HepG2 (cell line): ENCODE measurements at regions not wholly inside any gene's neighbourhood (a gene's known extent, or its start where the extent isn't known, plus 50 kb on each side); places are given as distances from the start of the nearest gene placed in this dataset.

Experiments
- CREB1 ChIP-seq, 2 experiments: fragments of 450-650 bp in 1 of 2; IDR thresholded peaks; 2 replicates each; pipeline ENCODE4 v1.6.1; 2016 to 2017; ENCODE audit warnings: control low read depth in 1 of 2, mild to moderate bottlenecking in 1 of 2, missing compliant biosample characterization in 1 of 2, missing genetic modification characterization in 1 of 2
- EP300 ChIP-seq, 3 experiments: sonication (generic) in 1 of 3; formaldehyde crosslinking in 1 of 3; IDR thresholded peaks; 2 replicates each; pipeline versions ENCODE4 v1.5.1 to v1.6.1; 2011 to 2020; ENCODE audit warnings: low read depth in 2 of 3, low read length in 2 of 3, borderline replicate concordance in 1 of 3, improper control_type of control experiment in 1 of 3, mild to moderate bottlenecking in 1 of 3, missing genetic modification reagents in 1 of 3, moderate library complexity in 1 of 3
- HIVEP1 ChIP-seq: sonication (generic); formaldehyde crosslinking; IDR thresholded peaks from 2 replicates; pipeline ENCODE4 v1.4.0; 2020; ENCODE audit warnings: mild to moderate bottlenecking, missing genetic modification reagents
- NAIF1 ChIP-seq: sonication (generic); formaldehyde crosslinking; IDR thresholded peaks from 2 replicates; pipeline ENCODE4 v1.5.0; 2020; ENCODE audit warnings: mild to moderate bottlenecking, missing genetic modification reagents, borderline replicate concordance
- PLRG1 ChIP-seq: fragments of 450-650 bp; conservative IDR thresholded peaks from 2 replicates; pipeline ENCODE4 v1.6.1; 2016
- REXO4 ChIP-seq: sonication (generic); formaldehyde crosslinking; IDR thresholded peaks from 2 replicates; pipeline ENCODE4 v1.8.0; 2022; ENCODE audit warnings: missing genetic modification reagents, mild to moderate bottlenecking, borderline replicate concordance
- SKI ChIP-seq: fragments of 450-650 bp; IDR thresholded peaks from one replicate; pipeline ENCODE4 v1.6.1; 2018; ENCODE audit warnings: mild to moderate bottlenecking; ENCODE audit not compliant: partially characterized antibody
- SRF ChIP-seq: IDR thresholded peaks from 2 replicates; pipeline ENCODE4 v1.6.1; 2011; ENCODE audit warnings: mild to moderate bottlenecking, low read depth, low read length, moderate library complexity
- WIZ ChIP-seq: sonication (generic); formaldehyde crosslinking; IDR thresholded peaks from 2 replicates; pipeline ENCODE4 v1.5.1; 2020; ENCODE audit warnings: mild to moderate bottlenecking, missing genetic modification reagents
- ZNF432 ChIP-seq: sonication (generic); formaldehyde crosslinking; IDR thresholded peaks from 2 replicates; pipeline ENCODE4 v1.5.0; 2020; ENCODE audit warnings: missing genetic modification reagents, mild to moderate bottlenecking, borderline replicate concordance
- TF ChIP-seq, protein P1 (sequence below): sonication (generic); formaldehyde crosslinking; IDR thresholded peaks from 2 replicates; pipeline ENCODE4 v1.4.0; 2020; ENCODE audit warnings: missing genetic modification reagents
- TF ChIP-seq, protein P2 (sequence below): IDR thresholded peaks from 2 replicates; pipeline ENCODE4 v1.4.0; 2020; ENCODE audit warnings: mild to moderate bottlenecking, missing genetic modification reagents
- TF ChIP-seq, protein P3 (sequence below): sonication (generic); formaldehyde crosslinking; IDR thresholded peaks from 2 replicates; pipeline ENCODE4 v1.4.0; 2020; ENCODE audit warnings: missing genetic modification reagents, mild to moderate bottlenecking, borderline replicate concordance
- TF ChIP-seq, protein P4 (sequence below): sonication (generic); formaldehyde crosslinking; IDR thresholded peaks from 2 replicates; pipeline ENCODE4 v1.9.0; 2021; ENCODE audit warnings: missing genetic modification reagents, borderline replicate concordance
- TF ChIP-seq, protein P5 (sequence below): IDR thresholded peaks from 2 replicates; pipeline ENCODE4 v1.6.1; 2016; ENCODE audit warnings: low read depth, borderline replicate concordance

DNA sequence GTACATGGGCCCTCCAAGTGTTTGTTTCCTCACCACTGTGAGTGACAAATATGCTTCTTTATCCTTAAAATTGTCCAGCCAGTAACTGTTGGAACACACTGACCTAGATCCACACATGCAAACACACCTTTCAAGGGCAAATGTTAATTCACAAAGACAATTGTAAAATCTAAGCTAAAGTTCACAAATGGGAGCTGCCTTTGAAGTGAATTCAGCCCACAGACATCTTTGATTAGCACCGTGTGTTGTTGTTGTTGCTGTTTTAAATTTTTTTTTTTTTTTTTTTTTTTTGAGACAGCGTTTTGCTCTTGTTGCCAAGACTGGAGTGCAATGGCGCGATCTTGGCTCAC, 52.3 kb upstream of the SLC16A1 start (continued):
- TF ChIP-seq ZNF432 (CRISPR knock-in tag) (no peak), SRF (no peak), HIVEP1 (CRISPR knock-in tag) (no peak), EP300 (IDR thresholded peaks at IDR 0.05; ENCODE audit: low read depth in 2 of 2, low read length in 2 of 2) (0 out of 4 replicates have a peak, but pooled peaks of 1 of the 2 experiments have one; percentile 13), EP300 (CRISPR knock-in tag; IDR thresholded peaks at IDR 0.05; ENCODE audit: borderline replicate concordance) (no peak), WIZ (CRISPR knock-in tag) (no peak), CREB1 (IDR thresholded peaks at IDR 0.05) (no peak), CREB1 (CRISPR knock-in tag; IDR thresholded peaks at IDR 0.05) (no peak), NAIF1 (CRISPR knock-in tag) (no peak), SKI (peak; percentile 21), REXO4 (CRISPR knock-in tag) (no peak), PLRG1 (no peak)
- TF ChIP-seq, protein P1, sequence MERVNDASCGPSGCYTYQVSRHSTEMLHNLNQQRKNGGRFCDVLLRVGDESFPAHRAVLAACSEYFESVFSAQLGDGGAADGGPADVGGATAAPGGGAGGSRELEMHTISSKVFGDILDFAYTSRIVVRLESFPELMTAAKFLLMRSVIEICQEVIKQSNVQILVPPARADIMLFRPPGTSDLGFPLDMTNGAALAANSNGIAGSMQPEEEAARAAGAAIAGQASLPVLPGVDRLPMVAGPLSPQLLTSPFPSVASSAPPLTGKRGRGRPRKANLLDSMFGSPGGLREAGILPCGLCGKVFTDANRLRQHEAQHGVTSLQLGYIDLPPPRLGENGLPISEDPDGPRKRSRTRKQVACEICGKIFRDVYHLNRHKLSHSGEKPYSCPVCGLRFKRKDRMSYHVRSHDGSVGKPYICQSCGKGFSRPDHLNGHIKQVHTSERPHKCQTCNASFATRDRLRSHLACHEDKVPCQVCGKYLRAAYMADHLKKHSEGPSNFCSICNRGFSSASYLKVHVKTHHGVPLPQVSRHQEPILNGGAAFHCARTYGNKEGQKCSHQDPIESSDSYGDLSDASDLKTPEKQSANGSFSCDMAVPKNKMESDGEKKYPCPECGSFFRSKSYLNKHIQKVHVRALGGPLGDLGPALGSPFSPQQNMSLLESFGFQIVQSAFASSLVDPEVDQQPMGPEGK: no peak
- TF ChIP-seq, protein P2, sequence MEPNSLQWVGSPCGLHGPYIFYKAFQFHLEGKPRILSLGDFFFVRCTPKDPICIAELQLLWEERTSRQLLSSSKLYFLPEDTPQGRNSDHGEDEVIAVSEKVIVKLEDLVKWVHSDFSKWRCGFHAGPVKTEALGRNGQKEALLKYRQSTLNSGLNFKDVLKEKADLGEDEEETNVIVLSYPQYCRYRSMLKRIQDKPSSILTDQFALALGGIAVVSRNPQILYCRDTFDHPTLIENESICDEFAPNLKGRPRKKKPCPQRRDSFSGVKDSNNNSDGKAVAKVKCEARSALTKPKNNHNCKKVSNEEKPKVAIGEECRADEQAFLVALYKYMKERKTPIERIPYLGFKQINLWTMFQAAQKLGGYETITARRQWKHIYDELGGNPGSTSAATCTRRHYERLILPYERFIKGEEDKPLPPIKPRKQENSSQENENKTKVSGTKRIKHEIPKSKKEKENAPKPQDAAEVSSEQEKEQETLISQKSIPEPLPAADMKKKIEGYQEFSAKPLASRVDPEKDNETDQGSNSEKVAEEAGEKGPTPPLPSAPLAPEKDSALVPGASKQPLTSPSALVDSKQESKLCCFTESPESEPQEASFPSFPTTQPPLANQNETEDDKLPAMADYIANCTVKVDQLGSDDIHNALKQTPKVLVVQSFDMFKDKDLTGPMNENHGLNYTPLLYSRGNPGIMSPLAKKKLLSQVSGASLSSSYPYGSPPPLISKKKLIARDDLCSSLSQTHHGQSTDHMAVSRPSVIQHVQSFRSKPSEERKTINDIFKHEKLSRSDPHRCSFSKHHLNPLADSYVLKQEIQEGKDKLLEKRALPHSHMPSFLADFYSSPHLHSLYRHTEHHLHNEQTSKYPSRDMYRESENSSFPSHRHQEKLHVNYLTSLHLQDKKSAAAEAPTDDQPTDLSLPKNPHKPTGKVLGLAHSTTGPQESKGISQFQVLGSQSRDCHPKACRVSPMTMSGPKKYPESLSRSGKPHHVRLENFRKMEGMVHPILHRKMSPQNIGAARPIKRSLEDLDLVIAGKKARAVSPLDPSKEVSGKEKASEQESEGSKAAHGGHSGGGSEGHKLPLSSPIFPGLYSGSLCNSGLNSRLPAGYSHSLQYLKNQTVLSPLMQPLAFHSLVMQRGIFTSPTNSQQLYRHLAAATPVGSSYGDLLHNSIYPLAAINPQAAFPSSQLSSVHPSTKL: peak; percentile 30; the same call in 1 of the 2 replicates
- TF ChIP-seq, protein P3, sequence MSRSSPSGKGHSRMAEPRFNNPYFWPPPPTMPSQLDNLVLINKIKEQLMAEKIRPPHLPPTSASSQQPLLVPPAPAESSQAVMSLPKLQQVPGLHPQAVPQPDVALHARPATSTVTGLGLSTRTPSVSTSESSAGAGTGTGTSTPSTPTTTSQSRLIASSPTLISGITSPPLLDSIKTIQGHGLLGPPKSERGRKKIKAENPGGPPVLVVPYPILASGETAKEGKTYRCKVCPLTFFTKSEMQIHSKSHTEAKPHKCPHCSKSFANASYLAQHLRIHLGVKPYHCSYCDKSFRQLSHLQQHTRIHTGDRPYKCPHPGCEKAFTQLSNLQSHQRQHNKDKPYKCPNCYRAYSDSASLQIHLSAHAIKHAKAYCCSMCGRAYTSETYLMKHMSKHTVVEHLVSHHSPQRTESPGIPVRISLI (CRISPR knock-in tag): 0 out of 2 replicates have a peak, but pooled peaks have one; percentile 24
- TF ChIP-seq, protein P4, sequence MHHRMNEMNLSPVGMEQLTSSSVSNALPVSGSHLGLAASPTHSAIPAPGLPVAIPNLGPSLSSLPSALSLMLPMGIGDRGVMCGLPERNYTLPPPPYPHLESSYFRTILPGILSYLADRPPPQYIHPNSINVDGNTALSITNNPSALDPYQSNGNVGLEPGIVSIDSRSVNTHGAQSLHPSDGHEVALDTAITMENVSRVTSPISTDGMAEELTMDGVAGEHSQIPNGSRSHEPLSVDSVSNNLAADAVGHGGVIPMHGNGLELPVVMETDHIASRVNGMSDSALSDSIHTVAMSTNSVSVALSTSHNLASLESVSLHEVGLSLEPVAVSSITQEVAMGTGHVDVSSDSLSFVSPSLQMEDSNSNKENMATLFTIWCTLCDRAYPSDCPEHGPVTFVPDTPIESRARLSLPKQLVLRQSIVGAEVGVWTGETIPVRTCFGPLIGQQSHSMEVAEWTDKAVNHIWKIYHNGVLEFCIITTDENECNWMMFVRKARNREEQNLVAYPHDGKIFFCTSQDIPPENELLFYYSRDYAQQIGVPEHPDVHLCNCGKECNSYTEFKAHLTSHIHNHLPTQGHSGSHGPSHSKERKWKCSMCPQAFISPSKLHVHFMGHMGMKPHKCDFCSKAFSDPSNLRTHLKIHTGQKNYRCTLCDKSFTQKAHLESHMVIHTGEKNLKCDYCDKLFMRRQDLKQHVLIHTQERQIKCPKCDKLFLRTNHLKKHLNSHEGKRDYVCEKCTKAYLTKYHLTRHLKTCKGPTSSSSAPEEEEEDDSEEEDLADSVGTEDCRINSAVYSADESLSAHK: no peak
- TF ChIP-seq, protein P5, sequence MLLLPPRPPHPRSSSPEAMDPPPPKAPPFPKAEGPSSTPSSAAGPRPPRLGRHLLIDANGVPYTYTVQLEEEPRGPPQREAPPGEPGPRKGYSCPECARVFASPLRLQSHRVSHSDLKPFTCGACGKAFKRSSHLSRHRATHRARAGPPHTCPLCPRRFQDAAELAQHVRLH: no peak
